HG03342 (cell line): ENCODE measurements at regions not wholly inside any gene's neighbourhood (a gene's known extent, or its start where the extent isn't known, plus 50 kb on each side); places are given as distances from the start of the nearest gene placed in this dataset.

ENCODE experiments used
- ATAC-seq: cut with Tn5 transposase; IDR thresholded peaks from one replicate; pipeline ENCODE4 v1.9.1; 2021; ENCODE audit warnings: mild to moderate bottlenecking, moderate library complexity; ENCODE audit not compliant: unreplicated experiment

DNA sequence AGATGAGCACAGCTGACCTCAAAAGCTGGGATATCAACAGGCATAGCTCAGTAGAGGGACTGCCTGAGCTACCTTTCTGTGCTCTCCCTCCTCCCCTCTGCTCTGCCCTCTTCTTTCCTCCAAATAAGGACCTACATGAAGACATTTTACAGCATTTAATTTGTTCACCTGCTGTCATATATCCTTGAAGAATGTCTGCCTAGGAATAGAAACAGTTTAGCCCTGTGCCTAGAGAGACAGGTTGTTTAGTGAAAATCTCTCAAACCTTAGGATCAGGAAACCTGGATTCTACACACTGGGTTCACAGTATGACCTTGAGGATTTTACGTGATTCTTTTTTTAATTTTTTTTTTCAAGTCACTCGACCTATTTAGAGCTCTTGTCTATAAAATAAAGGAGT is 213.0 kb upstream of the SETBP1 start:
- no peak for ATAC-seq

DNA sequence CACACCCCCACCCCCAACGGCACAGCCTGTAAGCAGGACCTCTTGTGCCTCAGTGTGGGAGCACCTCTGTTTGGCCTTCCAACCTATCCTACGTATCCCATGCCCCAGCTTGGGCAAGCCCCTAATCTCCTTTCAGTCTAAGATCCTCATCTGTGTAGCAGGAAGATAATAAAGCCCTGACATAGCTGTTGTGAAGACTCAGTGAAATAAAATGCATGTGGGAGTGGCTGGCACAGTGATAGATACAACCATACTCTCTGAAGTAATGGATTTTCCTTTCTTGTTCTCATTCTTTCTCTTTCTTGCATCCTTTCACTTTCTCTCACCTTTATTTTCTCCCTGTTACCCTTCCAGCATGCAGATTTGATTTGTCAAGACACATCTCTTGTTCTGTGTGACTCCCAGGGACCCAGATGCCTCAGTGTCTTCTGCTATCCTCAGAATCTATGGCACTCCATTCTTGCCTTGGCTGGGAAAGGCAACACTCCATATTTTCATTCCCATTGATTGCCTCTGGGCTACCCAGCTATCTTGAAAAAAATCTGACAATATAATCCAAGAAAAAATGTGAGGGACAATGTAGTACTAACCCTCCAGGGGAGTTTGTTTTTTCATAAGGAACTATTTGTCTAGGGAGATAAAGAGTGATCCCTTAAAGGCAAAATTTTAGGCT is 207.2 kb upstream of the SETBP1 start:
- ATAC-seq: no peak

DNA sequence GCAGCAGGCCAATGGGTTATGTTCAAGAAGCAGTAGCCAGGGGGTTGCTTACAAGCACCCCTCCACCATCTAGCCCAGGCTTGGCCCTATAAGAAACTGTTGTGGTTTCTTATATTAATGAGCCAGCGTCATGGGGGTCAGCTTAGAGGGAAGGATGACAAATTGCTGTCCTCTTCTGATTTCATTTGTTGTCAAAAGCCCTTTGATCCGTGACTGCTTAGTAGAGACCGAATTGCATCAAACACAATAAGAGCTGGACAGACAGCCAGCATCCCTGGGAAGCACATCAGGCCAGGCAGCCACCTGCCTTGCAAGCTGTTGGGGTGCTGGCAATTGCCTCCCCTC is 206.6 kb upstream of the SETBP1 start:
- no peak for ATAC-seq

DNA sequence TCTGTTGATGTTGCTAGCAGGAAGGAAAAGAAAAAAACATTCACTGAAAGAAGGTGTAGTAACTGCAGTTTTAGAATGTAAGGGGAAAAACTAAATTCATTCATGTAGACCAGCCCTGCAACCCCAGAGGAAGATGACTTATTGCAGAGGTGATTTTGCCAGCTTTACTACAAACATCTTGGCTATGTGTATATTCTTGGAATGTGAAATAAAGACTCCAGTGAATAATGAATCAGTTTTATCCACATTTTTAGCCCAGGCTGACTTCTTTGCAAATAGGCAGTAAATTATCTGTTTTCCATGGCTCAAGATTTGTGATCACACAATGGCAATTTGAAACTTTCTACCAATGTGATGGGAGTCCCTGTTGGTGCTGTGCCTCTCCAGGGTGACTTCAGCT is 206.1 kb upstream of the SETBP1 start:
- ATAC-seq: no peak

DNA sequence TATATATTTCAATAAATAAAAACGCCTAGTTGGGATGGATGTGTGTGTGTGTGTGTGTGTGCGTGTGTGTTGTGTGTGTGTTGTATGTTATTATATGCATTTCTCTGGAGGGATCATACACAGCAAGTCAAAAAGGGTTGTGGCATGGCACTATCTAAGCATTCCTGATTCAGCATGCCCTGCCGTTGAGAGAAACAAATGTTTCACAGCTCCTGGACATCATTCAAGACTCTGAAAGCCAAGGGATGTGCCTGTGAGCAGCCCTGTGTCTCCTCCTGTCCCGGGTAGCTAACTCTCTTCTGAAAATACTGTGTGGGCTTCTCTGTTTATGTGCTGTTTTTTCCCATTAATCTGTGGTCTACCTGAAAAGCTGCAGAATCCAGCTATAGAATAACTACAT is 197.9 kb upstream of the SETBP1 start:
- no peak for ATAC-seq

DNA sequence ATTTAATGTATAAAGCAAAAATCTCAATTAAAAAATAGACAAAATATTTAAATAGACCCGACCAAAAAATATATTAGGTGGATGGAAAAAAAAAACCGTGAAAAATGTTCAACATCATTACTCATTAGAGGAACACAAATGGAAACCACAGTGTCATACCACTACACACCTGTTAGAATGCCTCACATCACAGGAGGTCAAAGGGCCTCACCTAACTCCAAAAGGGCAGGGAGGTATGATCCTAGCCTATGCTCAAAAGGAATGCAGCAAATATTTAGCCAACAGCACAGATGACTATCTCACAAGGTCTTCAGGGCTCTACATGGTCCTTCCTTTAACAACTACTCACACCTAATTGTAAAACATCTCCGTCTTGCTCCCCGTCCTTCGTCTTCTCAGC is 185.5 kb upstream of the SETBP1 start:
- no peak for ATAC-seq

DNA sequence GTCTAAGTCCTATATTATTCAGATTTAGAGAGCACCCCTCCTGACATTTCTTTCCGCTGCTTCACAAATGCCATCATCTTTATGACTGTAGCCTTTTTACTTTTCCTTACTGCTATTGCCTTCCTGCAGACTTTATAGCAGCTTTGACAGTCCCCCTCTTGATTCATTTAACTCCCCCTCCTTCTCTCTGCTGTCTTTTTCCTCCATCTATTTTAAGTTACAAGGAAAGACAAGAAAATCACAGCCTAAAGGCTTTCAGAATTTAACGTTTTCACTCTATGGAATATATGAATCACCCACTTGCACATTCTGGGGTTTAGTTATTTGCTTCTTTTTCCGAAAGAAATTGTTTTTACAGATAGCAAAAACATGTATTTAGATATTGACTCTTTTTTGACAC is 183.4 kb upstream of the SETBP1 start:
- no peak for ATAC-seq

DNA sequence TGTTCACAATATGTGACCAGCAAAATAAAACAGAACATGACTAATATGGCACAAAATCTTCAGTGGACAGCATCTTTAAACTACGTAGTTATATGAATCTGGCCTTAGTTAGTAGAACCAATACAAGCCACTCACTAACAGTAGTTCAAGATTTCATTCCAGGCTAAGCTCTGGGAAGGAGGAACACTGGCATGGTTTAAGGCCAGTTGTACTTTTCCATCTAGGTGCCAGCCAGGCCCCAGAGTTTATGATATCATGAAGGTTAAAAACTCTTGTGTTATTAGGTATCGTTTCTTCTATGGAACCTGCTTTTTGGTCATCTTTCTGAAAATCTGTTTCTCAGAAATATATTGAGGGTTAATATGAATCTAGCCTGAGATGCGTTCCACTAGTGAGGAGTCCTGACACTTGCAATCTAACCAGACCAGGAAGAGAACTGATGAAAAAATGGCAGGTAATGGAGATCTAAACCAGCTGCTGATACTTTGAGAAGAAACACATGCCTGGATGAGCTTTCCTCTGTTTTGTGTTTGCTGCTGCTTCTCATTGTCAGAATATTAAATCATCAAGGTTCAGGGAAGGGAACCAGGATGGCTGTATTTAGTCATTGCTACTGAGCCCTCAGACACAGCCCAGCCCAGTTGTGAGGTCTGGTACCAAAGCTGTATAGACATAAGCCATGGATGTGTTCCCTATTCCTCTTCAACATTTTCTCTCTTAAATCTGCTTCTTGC is 182.8 kb upstream of the SETBP1 start:
- ATAC-seq: no peak

DNA sequence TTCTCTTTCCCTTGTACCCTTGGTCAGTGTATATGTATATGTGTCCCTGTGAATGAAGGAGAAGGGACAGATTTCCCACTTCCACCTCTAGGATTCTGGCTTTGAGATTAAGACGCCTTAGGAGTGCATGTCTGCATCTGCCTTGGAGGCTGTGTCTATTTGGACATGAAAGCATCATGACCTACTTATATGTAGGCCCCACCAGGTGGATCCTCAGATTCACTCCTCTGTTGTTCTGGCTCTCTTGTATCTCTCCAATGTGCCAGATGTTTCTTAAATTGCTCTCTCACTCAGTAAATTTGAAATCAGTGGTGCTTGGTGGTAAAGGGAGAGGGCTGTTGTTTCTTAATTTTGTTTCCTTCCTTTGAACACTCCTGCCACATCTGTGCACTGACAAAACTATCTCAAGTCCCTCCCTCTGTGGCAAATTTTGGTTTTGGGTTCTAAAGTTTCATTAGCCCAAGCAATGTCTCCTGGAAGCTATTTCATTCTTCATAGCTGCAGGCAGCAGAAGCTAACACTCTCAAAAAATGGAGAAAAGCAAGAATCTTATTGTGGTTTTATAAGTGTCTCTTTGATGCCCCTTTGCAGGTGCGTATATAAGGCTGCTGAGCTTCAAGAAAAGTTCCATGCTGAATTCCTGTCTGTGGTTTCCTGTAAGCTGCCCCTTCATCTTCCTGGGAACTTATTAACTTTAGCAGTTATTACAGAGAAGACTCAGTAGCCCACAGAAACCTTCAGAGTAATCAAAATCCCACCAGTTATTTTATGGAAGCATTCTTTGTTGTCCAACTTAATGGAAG is 179.7 kb upstream of the SETBP1 start:
- ATAC-seq: no peak

DNA sequence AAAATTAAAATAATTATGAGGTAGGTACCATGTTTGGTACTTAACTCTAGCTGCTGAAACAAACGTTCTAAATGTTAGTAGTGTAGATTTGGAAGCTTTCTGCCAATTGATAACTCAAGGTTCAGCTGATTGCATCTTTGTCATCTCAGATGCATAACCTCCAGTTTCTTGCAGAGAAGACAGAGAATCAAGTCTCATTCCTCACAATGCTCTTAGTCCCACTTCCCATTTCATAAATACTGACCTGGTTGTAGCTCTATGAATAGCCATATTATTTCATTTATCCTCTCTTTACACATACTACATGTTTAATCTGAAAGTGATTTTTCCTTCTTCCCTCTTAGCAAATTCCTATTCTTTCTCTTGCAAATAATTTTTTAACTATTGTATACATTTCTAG is 178.5 kb upstream of the SETBP1 start:
- ATAC-seq: no peak

DNA sequence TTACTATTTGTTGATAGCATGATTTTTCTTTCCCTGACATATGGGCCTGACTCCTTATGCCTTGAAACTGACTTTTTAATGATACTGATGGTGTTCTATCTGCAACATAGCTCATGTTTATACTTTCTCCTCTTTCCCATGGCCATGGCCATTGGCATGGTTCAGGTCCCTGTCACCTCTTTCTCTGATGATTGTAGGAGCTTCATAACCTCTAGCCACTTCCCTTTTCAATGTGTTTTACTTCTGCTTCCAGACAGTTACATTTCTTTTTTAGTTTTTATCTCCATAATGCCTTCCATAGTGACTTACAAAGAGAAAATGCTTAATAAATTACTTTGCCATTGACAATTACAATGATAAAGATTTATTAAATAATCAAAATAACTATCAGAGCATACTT is 177.9 kb upstream of the SETBP1 start:
- no peak for ATAC-seq

DNA sequence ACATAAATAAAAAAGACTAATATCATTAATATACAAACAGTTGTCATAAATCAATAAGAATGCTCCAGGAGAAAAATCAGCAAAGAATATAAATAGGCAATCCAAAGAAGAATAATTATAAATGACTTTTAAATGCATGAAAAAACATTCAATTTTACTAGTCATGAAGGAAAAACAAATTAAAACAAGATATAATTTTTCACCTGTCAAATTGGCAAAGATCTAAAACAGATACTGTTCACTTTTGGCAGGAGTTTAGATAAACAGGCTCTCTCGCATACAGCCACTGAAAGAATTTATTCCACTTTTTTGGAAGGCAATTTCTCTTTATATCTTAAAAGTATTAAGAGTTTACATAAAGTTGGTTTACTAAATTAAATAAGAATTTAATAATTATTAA is 176.8 kb upstream of the SETBP1 start:
- no peak for ATAC-seq

DNA sequence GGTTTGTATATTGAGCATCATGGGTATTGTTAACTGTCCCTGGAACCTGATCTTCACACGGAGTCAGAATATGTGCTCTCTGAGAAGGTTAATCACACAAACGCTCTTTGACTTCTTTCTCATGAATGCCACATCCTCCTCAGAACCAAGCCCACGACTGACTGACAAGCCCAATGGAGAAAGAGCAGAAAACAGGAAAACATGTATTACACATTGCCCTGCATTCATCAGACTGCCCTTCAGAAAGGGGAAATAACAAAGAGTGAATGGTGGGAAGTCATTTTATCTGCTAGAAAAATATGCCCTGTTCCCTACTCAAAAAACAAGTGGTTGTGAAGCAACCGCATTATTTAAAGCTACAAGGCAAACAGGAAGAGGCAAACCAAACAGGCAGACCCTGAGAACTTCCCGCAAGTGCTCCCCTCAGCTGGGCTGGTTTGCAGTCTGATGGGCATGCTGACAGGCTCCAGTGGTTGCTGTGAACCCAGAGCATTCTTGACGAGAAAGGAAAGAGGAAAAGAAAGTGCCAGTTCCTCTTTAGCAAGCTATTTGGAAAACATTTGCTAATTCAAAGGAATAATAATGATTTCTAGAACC is 172.9 kb upstream of the SETBP1 start:
- ATAC-seq: peak; percentile 64

DNA sequence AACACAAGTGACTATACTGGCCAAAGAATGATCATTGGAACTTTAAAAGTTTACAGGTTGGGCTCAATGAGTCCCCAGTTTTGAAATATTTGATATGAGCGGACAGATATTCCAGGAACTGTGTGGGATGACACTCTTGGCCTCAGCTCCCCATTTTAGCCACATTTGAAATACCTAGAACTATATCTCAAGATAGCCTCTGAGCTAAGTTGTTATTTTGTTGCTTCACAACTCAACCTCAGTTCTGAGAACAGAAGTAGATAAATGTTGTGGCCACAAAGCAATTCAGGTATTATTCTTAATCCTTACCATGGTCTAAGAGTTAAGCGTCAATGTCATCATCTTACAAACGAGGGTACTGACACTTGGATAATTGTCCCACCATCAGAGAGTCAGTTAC is 172.2 kb upstream of the SETBP1 start:
- ATAC-seq: peak; percentile 17

DNA sequence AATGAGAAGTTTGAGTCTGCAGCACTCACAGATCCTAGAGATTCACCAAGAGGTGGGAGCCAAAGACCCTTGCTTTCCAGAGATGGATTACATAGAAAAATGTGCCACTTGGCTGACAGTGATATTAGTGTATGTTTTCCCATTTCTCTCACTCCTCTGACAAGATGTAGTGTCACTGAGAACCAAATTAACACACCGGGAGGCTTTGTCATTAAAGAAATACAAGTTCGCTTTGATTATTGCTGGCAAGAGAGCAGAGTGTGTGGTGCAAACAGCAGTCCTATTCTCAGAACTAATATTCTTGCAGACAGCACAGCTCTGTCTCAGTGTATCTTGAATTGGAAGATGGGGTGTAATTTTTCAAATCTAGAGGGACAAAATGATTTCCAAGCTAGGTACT is 171.6 kb upstream of the SETBP1 start:
- no peak for ATAC-seq

DNA sequence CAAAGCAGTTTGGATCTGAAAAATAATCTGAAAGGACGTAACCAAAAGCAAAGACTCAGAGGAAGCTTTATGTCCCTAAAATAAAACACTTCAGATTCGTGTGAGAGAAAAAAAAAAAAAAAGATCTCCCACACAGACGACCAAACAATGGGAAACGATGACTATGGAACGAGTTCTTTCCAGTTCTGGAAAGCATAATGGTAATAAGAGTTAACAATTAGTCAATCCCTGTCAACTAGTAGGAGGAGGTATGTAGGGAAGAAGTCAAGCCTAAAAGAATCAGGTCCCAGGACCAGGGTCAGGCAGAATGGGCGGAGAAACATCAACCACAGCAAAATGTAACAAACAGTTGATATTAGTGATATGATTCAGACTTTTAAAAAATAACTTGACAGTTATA is 170.3 kb upstream of the SETBP1 start:
- no peak for ATAC-seq

DNA sequence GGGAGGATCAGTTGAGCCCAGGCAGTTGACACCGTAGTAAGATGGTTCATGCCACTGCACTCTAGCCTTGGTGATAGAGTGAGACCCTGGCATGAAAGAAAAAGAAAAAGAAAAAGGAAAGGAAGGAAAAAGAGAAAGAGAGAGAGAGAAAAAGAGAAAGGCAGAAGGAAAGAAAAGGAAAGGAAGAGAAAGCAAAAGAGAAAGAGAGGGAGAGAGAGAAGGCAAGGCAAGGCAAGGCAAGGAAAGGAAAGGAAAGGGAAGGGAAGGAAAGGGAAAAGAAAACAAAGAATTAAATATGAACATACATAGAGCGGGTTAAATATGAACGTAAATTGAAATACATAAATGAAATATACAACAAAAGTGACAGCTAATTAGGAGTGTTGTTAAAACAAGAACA is 167.5 kb upstream of the SETBP1 start:
- ATAC-seq: no peak

DNA sequence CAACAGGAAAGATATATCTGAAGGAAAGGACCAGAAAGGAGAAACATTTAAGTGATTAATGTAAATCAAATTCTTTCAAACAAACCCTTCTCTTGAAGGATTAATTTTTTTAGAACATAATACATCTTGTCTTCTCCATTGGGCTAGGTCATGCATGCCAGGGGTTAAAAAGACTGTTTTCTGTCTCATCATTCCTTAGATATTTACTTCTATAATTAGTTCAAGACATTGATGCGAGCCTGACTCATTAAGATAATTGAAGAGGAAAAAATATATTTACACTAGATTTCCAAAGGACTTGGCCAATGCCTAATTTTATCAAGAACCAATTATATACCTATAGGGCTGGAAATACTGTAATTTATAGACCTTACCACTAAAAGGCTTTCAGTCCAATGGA is 166.6 kb upstream of the SETBP1 start:
- no peak for ATAC-seq

DNA sequence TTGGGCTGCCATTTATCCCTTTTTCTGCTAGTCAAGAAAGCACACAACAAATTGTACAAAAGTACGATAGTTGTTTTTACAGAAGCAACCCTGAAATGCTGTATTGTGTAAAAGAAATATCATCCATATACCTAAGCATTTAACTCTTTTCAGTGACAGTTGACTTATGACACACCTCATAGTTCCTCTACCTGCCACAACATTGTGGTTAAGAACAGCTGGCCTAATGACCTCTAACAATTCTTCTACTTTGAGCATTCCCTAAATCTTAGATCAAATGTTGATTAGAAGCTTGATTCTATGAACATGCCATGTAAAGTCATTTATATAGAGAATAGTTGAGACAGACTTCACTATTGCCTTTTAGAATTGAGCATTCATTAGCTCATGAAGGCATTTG is 165.9 kb upstream of the SETBP1 start:
- ATAC-seq: no peak

DNA sequence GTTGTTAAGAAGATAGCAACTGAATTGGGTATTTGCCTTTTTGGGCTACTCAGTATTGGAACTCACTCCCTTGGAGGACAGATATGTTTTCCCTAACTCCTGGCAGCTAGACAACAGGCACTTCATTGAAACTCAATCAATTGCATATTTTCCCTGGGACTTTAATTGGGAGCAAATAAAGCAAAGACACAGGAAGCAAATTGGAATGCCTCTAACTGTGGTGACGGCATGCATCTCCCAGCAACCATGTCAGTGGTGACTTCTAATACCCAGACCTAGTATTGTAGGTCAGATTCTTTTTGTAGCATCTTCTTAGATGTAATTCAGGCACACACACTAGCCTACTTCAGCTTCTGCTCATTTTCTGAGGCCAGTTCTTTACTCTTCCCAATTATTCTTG is 164.2 kb upstream of the SETBP1 start:
- ATAC-seq: no peak

DNA sequence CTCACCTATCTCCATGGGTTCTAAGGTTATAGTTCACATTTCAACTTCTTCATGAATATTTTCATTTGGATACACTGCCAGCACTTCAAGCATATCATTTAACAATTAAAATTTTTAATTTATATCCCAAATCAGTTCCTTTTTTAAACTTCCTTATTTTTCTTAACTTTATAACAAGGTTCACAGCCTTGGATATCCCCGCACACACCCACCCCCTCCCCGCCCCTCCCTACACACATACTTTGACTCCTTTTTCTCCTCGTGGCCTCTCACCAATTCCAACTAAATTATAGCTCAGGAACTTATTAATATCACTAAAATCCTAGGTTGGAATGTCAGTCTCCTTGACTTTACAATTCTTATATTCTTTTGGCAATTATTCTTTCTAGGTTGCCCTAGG is 163.6 kb upstream of the SETBP1 start:
- ATAC-seq: no peak

DNA sequence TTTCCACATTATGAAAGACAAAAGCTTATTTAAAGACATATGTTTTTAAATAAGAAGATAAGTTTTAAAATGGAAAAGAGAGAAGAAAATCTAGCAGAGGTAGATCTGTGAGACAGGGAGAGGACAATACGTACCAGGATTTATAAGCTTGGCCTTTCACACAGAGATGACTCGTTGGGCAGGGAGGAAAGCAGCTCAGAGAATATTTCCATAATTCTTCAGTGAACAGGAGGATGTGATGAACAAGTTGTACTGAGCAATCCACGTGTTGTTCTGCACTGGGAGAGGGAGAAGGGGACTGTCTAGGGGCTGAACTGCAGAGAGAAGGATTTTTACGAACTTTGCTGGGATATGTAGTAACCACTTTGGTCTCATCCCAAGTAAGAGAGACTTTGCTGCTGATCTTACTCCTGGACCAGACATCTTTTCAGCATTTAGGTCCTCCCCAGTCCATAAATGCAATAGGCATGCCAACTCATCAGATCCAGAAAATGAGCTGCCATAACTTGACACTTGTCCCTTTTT is 162.5 kb upstream of the SETBP1 start:
- no peak for ATAC-seq
